Hepatocyte (in vitro differentiated cells): ENCODE measurements at regions not wholly inside any gene's neighbourhood (a gene's known extent, or its start where the extent isn't known, plus 50 kb on each side); places are given as distances from the start of the nearest gene placed in this dataset.

ENCODE experiments used
- EZH2 ChIP-seq: fragments of 200-600 bp; sonication (generic); IDR thresholded peaks from 2 replicates; pipeline ENCODE4 v1.6.1; 2016; ENCODE audit warnings: antibody characterized with exemption, mild to moderate bottlenecking, borderline replicate concordance
- EZH2phosphoT487 ChIP-seq: fragments of 200-600 bp; sonication (generic); IDR thresholded peaks from one replicate; pipeline ENCODE4 v1.6.1; 2018; ENCODE audit warnings: antibody characterized with exemption, mild to moderate bottlenecking, low read depth, moderate library complexity; ENCODE audit not compliant: unreplicated experiment, severe bottlenecking
- TF ChIP-seq, protein P1 (sequence below): fragments of 200-600 bp; sonication (generic); IDR thresholded peaks from 2 replicates; pipeline ENCODE4 v1.5.1; 2016; ENCODE audit warnings: antibody characterized with exemption, mild to moderate bottlenecking; ENCODE audit not compliant: poor library complexity

DNA sequence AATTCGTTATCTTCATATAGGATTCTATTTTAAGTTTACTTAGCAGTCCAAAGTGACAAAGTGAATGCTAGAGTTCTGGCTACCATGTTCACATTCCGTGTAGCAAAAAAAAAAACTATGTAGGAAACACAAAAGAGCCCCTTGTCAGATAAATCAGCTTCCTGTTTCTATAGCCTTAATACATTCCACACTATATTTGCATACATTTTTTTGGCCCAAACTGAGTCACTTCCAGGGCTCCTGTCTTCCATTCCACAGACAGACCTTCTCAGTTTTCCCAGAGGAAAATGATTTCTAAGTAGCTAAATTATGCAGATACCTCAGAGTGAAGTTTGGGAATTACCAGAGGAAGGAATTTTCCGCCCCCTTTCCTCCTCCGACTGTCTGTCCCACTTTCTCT, 841.9 kb upstream of the HS3ST1 start:
- TF ChIP-seq, protein P1, sequence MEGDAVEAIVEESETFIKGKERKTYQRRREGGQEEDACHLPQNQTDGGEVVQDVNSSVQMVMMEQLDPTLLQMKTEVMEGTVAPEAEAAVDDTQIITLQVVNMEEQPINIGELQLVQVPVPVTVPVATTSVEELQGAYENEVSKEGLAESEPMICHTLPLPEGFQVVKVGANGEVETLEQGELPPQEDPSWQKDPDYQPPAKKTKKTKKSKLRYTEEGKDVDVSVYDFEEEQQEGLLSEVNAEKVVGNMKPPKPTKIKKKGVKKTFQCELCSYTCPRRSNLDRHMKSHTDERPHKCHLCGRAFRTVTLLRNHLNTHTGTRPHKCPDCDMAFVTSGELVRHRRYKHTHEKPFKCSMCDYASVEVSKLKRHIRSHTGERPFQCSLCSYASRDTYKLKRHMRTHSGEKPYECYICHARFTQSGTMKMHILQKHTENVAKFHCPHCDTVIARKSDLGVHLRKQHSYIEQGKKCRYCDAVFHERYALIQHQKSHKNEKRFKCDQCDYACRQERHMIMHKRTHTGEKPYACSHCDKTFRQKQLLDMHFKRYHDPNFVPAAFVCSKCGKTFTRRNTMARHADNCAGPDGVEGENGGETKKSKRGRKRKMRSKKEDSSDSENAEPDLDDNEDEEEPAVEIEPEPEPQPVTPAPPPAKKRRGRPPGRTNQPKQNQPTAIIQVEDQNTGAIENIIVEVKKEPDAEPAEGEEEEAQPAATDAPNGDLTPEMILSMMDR = no peak
- TF ChIP-seq EZH2 = no peak
- TF ChIP-seq EZH2phosphoT487 = no peak
